ENCODE measurements at regions not wholly inside any gene's neighbourhood (a gene's known extent, or its start where the extent isn't known, plus 50 kb on each side); places are given as distances from the start of the nearest gene placed in this dataset.

DNA sequence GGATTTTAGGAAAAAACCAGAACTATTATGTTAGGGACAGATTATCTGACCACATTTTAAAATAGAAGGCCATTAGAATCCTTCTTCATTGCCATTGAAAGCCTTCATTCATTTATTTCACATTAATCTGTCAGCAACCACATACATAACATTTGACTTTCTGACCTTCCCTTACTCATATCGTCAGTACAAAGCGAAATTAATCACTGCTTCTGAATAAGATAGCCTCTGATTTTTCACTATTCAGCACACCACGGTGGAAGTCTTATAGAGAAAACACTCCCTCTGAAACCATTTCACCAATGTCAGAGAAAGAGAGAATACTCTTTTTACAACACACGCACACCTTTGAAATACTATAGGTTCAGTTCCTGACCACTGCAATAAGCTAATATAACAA is 442.5 kb upstream of the ID4 start:
- TF ChIP-seq GATA2 (IDR thresholded peaks at IDR 0.05; ENCODE audit: low read depth, low read length) (no peak), GATA3 (IDR thresholded peaks at IDR 0.05; ENCODE audit: low read depth, low read length) (no peak)
